MM.1S (cell line): ENCODE measurements at regions not wholly inside any gene's neighbourhood (a gene's known extent, or its start where the extent isn't known, plus 50 kb on each side); places are given as distances from the start of the nearest gene placed in this dataset.

Experiments
- DNase-seq: peaks from one replicate; pipeline ENCODE4 v3.0.0-alpha.2; 2015
- H2AFZ ChIP-seq: fragments of 300-600 bp; sonication (generic); 2 replicates; pipeline ENCODE4 v1.6.0; 2016; ENCODE audit warnings: antibody characterized with exemption, low read length
- H3F3A ChIP-seq: fragments of 300-600 bp; sonication (generic); 2 replicates; pipeline ENCODE4 v1.6.1; 2016; ENCODE audit warnings: mild to moderate bottlenecking, antibody characterized with exemption, low read length, moderate library complexity, mixed read lengths; ENCODE audit not compliant: insufficient read depth
- H3K27ac ChIP-seq: fragments of 300-600 bp; sonication (generic); 2 replicates; pipeline ENCODE4 v1.5.1; 2016; ENCODE audit warnings: mild to moderate bottlenecking, low read length
- H3K27me3 ChIP-seq: fragments of 300-600 bp; sonication (generic); replicated peaks from 2 replicates; pipeline ENCODE4 v1.6.0; 2016; ENCODE audit warnings: low read length; ENCODE audit not compliant: insufficient read depth
- H3K36me3 ChIP-seq: fragments of 300-600 bp; sonication (generic); replicated peaks from 2 replicates; pipeline ENCODE4 v1.6.1; 2016; ENCODE audit warnings: mild to moderate bottlenecking, low read length, mixed read lengths; ENCODE audit not compliant: insufficient read depth
- H3K4me1 ChIP-seq: fragments of 300-600 bp; sonication (generic); 2 replicates; pipeline ENCODE4 v1.6.1; 2016; ENCODE audit warnings: low read length, mixed read lengths
- H3K4me2 ChIP-seq: fragments of 300-600 bp; sonication (generic); 2 replicates; pipeline ENCODE4 v1.6.0; 2016; ENCODE audit warnings: low read depth, low read length
- H3K4me3 ChIP-seq: fragments of 300-600 bp; sonication (generic); 2 replicates; pipeline ENCODE4 v1.5.1; 2016; ENCODE audit warnings: low read length, mixed read lengths
- H3K79me2 ChIP-seq: fragments of 300-600 bp; sonication (generic); 2 replicates; pipeline ENCODE4 v1.6.1; 2016; ENCODE audit warnings: mixed run types, low read length, mixed read lengths
- H3K9ac ChIP-seq: fragments of 300-600 bp; sonication (generic); 2 replicates; pipeline ENCODE4 v1.6.1; 2016; ENCODE audit warnings: low read length, mixed read lengths
- H3K9me2 ChIP-seq: fragments of 300-600 bp; sonication (generic); replicated peaks from 2 replicates; pipeline ENCODE4 v1.6.1; 2016; ENCODE audit warnings: mild to moderate bottlenecking, low read length, mixed read lengths; ENCODE audit not compliant: insufficient read depth
- H3K9me3 ChIP-seq: fragments of 300-600 bp; sonication (generic); replicated peaks from 2 replicates; pipeline ENCODE4 v1.6.1; 2016; ENCODE audit warnings: mild to moderate bottlenecking, low read length, mixed read lengths; ENCODE audit not compliant: insufficient read depth
- H4K20me1 ChIP-seq: fragments of 300-600 bp; sonication (generic); 2 replicates; pipeline ENCODE4 v1.6.1; 2016; ENCODE audit warnings: mild to moderate bottlenecking, low read length, moderate library complexity, mixed read lengths; ENCODE audit not compliant: insufficient read depth
- EZH2 ChIP-seq: fragments of 300-600 bp; sonication (generic); optimal IDR thresholded peaks from 2 replicates; pipeline ENCODE3; 2017; ENCODE audit warnings: low read depth, mild to moderate bottlenecking, antibody characterized with exemption, low read length, mixed read lengths
- EZH2phosphoT487 ChIP-seq: fragments of 300-600 bp; sonication (generic); IDR thresholded peaks from 2 replicates; pipeline ENCODE4 v1.6.1; 2018; ENCODE audit warnings: antibody characterized with exemption, low read length
- TF ChIP-seq, protein P1 (sequence below): fragments of 300-600 bp; sonication (generic); IDR thresholded peaks from 2 replicates; pipeline ENCODE4 v1.5.1; 2016; ENCODE audit warnings: antibody characterized with exemption, low read length, mixed read lengths

GRCh38 chr12:44942714-44943113 lies 66.6 kb upstream of the NELL2 start:
- TF ChIP-seq, protein P1, sequence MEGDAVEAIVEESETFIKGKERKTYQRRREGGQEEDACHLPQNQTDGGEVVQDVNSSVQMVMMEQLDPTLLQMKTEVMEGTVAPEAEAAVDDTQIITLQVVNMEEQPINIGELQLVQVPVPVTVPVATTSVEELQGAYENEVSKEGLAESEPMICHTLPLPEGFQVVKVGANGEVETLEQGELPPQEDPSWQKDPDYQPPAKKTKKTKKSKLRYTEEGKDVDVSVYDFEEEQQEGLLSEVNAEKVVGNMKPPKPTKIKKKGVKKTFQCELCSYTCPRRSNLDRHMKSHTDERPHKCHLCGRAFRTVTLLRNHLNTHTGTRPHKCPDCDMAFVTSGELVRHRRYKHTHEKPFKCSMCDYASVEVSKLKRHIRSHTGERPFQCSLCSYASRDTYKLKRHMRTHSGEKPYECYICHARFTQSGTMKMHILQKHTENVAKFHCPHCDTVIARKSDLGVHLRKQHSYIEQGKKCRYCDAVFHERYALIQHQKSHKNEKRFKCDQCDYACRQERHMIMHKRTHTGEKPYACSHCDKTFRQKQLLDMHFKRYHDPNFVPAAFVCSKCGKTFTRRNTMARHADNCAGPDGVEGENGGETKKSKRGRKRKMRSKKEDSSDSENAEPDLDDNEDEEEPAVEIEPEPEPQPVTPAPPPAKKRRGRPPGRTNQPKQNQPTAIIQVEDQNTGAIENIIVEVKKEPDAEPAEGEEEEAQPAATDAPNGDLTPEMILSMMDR = no peak
- TF ChIP-seq EZH2 (no peak), EZH2phosphoT487 (no peak)
- no peaks in the 10 kb centered on the region for H3K36me3 ChIP-seq
- H3K27ac ChIP-seq = no peak overlapping the region
- H3K9me3 ChIP-seq = no peaks in the 10 kb centered on the region
- no peak for DNase-seq
- H3K4me3 ChIP-seq = no peak overlapping the region
- no peaks in the 10 kb centered on the region for H3K79me2 ChIP-seq
- H3K9me2 ChIP-seq = no peaks in the 10 kb centered on the region
- H3K27me3 ChIP-seq = no peaks in the 10 kb centered on the region
- H3K9ac ChIP-seq = no peak overlapping the region
- H3K4me2 ChIP-seq = no peak overlapping the region
- H3K4me1 ChIP-seq = no peaks in the 10 kb centered on the region
- H2AFZ ChIP-seq = no peak overlapping the region
- no peaks in the 10 kb centered on the region for H3F3A ChIP-seq
- H4K20me1 ChIP-seq = no peaks in the 10 kb centered on the region

DNA sequence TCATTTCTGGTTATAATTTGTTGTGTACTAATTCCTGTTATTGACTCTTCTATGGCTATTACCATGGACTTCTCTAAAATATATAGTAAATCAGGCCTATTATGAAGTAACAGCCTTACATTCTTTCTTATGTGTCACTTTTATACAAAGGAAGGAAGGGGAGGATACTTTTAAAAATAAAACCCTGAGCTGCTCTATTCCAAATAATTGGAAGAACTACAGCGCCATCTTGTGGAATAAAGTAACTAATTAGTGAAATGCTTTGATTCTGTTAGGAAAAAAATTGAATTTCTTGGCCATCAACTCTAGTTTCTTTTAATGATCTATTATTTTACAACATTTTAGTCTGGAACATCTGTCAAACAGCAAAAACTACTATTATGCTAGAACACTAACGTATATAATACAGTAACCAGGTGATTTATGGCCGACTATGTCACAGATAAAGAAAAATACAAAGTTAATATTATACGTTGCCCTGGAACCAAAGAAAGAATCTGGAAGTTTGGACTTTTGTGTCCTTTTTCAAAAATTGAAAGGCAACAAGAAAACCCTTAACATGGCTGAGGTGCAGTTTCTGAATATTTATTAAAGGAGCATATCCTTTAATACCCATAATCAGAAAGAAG lies 55.0 kb upstream of the NELL2 start:
- TF ChIP-seq, protein P1 = peak; percentile 61
- TF ChIP-seq EZH2phosphoT487 = no peak
- no peak for TF ChIP-seq EZH2
- H3K4me2 ChIP-seq = no peak overlapping the region
- DNase-seq = peak; percentile 84

DNA sequence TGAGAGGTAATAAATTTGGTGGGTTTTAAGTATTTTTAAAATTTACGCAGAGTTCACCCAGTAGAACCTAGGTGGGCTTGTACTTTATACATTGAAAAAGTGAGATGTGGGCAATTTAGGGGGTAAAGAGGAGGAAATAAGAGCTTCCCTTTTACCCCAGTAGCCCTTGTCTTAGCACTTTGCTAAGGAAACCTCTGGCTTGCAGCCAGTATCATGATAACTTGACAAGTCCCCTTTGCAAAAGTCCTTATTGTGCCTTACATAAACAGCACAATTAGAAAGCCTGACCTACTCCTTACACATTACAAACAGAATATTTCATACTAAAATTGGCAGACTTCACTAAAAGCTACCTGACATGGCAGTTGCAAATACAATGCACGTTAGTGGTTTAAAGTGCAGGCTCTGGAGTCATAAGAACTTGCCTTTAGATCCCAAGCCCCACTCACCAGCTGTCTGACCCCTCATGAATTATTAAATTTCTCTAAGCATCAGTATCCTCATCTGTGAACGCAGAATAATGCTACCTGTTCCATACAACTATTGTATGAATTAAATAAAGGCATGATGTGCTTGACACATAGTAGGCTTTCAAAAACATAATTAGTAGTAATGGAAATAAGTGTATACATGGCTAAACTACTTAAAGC lies 53.2 kb upstream of the NELL2 start:
- no peaks in the 10 kb centered on the region for H3K9me3 ChIP-seq
- H3K4me1 ChIP-seq = no peaks in the 10 kb centered on the region
- H3K27ac ChIP-seq = no peak overlapping the region
- no peak overlapping the region for H3K4me3 ChIP-seq
- H3K9ac ChIP-seq = no peak overlapping the region
- no peaks in the 10 kb centered on the region for H4K20me1 ChIP-seq
- no peaks in the 10 kb centered on the region for H3F3A ChIP-seq
- H3K9me2 ChIP-seq = no peaks in the 10 kb centered on the region
- no peaks in the 10 kb centered on the region for H3K36me3 ChIP-seq
- TF ChIP-seq EZH2phosphoT487 (no peak), EZH2 (no peak)
- TF ChIP-seq, protein P1 = no peak
- DNase-seq = no peak
- H3K4me2 ChIP-seq = no peak overlapping the region
- H3K27me3 ChIP-seq = no peaks in the 10 kb centered on the region
- H3K79me2 ChIP-seq = no peaks in the 10 kb centered on the region
- H2AFZ ChIP-seq = no peak overlapping the region

More for the DNA sequence above, 55.0 kb upstream of the NELL2 start:
- no peak overlapping the region for H3K4me3 ChIP-seq
- no peaks in the 10 kb centered on the region for H3K36me3 ChIP-seq
- no peaks in the 10 kb centered on the region for H3K79me2 ChIP-seq
- no peak overlapping the region for H3K27ac ChIP-seq
- no peaks in the 10 kb centered on the region for H3K9me3 ChIP-seq
- H4K20me1 ChIP-seq = no peaks in the 10 kb centered on the region
- no peaks in the 10 kb centered on the region for H3F3A ChIP-seq
- no peak overlapping the region for H3K9ac ChIP-seq
- H2AFZ ChIP-seq = no peak overlapping the region
- no peaks in the 10 kb centered on the region for H3K9me2 ChIP-seq
- H3K4me1 ChIP-seq = no peaks in the 10 kb centered on the region
- H3K27me3 ChIP-seq = no peaks in the 10 kb centered on the region
